DOHH2 (cell line): ENCODE measurements at regions not wholly inside any gene's neighbourhood (a gene's known extent, or its start where the extent isn't known, plus 50 kb on each side); places are given as distances from the start of the nearest gene placed in this dataset.

Source experiments
- H3F3A ChIP-seq: fragments of 200-600 bp; sonication (generic), shearing (Covaris generic); 2 replicates; pipeline ENCODE4 v1.6.0; 2016; ENCODE audit warnings: antibody characterized with exemption, mild to moderate bottlenecking; ENCODE audit not compliant: control insufficient read depth, insufficient read depth
- H3K27ac ChIP-seq: fragments of 200-600 bp; sonication (generic); 2 replicates; pipeline ENCODE4 v1.5.1; 2014; ENCODE audit warnings: low read depth, mild to moderate bottlenecking, low read length, moderate library complexity
- H3K27me3 ChIP-seq: fragments of 200-600 bp; sonication (generic); 2 replicates; pipeline ENCODE4 v1.6.1; 2014; ENCODE audit warnings: mild to moderate bottlenecking, low read length, mixed read lengths; ENCODE audit not compliant: control insufficient read depth
- H3K36me3 ChIP-seq: fragments of 200-600 bp; sonication (generic); 2 replicates; pipeline ENCODE4 v1.6.1; 2014; ENCODE audit warnings: mild to moderate bottlenecking, low read length, moderate library complexity, mixed read lengths; ENCODE audit not compliant: control insufficient read depth
- H3K4me1 ChIP-seq: fragments of 200-600 bp; sonication (generic); 2 replicates; pipeline ENCODE4 v1.6.1; 2014; ENCODE audit warnings: mild to moderate bottlenecking, low read length, mixed read lengths; ENCODE audit not compliant: control insufficient read depth
- H3K4me2 ChIP-seq: fragments of 200-600 bp; sonication (generic); 2 replicates; pipeline ENCODE4 v1.6.0; 2014; ENCODE audit warnings: mild to moderate bottlenecking, low read length, moderate library complexity
- H3K4me3 ChIP-seq: fragments of 200-600 bp; sonication (generic); 2 replicates; pipeline ENCODE4 v1.5.1; 2014; ENCODE audit warnings: mild to moderate bottlenecking, low read length, mixed read lengths
- H3K79me2 ChIP-seq: fragments of 200-600 bp; sonication (generic); 2 replicates; pipeline ENCODE4 v1.6.1; 2014; ENCODE audit warnings: mild to moderate bottlenecking, low read length, mixed read lengths; ENCODE audit not compliant: control insufficient read depth
- H3K9me2 ChIP-seq: fragments of 200-600 bp; sonication (generic); replicated peaks from 2 replicates; pipeline ENCODE4 v1.6.1; 2014; ENCODE audit warnings: mild to moderate bottlenecking, low read length, mixed read lengths; ENCODE audit not compliant: control insufficient read depth
- H3K9me3 ChIP-seq: fragments of 200-600 bp; sonication (generic); 2 replicates; pipeline ENCODE4 v1.6.1; 2014; ENCODE audit warnings: antibody characterized with exemption, low read length, mixed read lengths; ENCODE audit not compliant: control insufficient read depth, insufficient read depth
- H4K20me1 ChIP-seq: fragments of 200-600 bp; sonication (generic); 2 replicates; pipeline ENCODE4 v1.6.0; 2014; ENCODE audit warnings: low read depth, mild to moderate bottlenecking, antibody characterized with exemption, low read length, moderate library complexity; ENCODE audit not compliant: control insufficient read depth, insufficient read depth
- CTCF ChIP-seq: fragments of 200-600 bp; sonication (generic); IDR thresholded peaks from one replicate; pipeline ENCODE4 v1.5.1; 2014; ENCODE audit warnings: antibody characterized with exemption, mild to moderate bottlenecking, low read depth, low read length; ENCODE audit not compliant: poor library complexity, severe bottlenecking
- EZH2phosphoT487 ChIP-seq: fragments of 200-600 bp; sonication (generic); IDR thresholded peaks from 2 replicates; pipeline ENCODE4 v1.6.1; 2017; ENCODE audit warnings: borderline replicate concordance, mild to moderate bottlenecking, antibody characterized with exemption, low read length, moderate library complexity, mixed read lengths

- H3K4me2 ChIP-seq = no peak overlapping the region
Observed at GRCh38 chr10:59007307-59008025, 169.0 kb upstream of the PHYHIPL start.

GRCh38 chr10:59008452-59008851 lies 168.0 kb upstream of the PHYHIPL start:
- no peaks in the 10 kb centered on the region for H3K79me2 ChIP-seq
- no peaks in the 10 kb centered on the region for H4K20me1 ChIP-seq
- H3K4me3 ChIP-seq = no peak overlapping the region
- no peak overlapping the region for H3K27ac ChIP-seq
- H3F3A ChIP-seq = no peaks in the 10 kb centered on the region
- no peaks in the 10 kb centered on the region for H3K9me2 ChIP-seq
- H3K36me3 ChIP-seq = no peaks in the 10 kb centered on the region
- H3K27me3 ChIP-seq = no peaks in the 10 kb centered on the region
- no peak overlapping the region for H3K4me2 ChIP-seq
- TF ChIP-seq CTCF = no peak
- no peak for TF ChIP-seq EZH2phosphoT487
- no peaks in the 10 kb centered on the region for H3K9me3 ChIP-seq
- H3K4me1 ChIP-seq = peaks cover 32% of the 10 kb centered on the region

More at GRCh38 chr10:59007307-59008025, 169.0 kb upstream of the PHYHIPL start:
- no peaks in the 10 kb centered on the region for H3K79me2 ChIP-seq
- no peaks in the 10 kb centered on the region for H4K20me1 ChIP-seq
- H3K4me3 ChIP-seq = no peak overlapping the region
- no peaks in the 10 kb centered on the region for H3K27me3 ChIP-seq
- H3K27ac ChIP-seq = no peak overlapping the region
- no peaks in the 10 kb centered on the region for H3K9me3 ChIP-seq
- no peaks in the 10 kb centered on the region for H3K36me3 ChIP-seq
- no peaks in the 10 kb centered on the region for H3K9me2 ChIP-seq
- peaks cover 35% of the 10 kb centered on the region for H3K4me1 ChIP-seq
- H3F3A ChIP-seq = no peaks in the 10 kb centered on the region
- TF ChIP-seq EZH2phosphoT487 (no peak), CTCF (no peak)

- Histone ChIP-seq H3K79me2 (no peaks in the 10 kb centered on the region), H3F3A (no peaks in the 10 kb centered on the region), H3K27ac (no peak overlapping the region), H3K4me2 (no peak overlapping the region), H3K36me3 (no peaks in the 10 kb centered on the region), H3K27me3 (no peaks in the 10 kb centered on the region), H3K9me2 (no peaks in the 10 kb centered on the region), H3K4me1 (peaks cover 9% of the 10 kb centered on the region; the same call in 1 of the 2 replicates), H4K20me1 (no peaks in the 10 kb centered on the region), H3K9me3 (no peaks in the 10 kb centered on the region), H3K4me3 (no peak overlapping the region)
- no peak for TF ChIP-seq CTCF
- no peak for TF ChIP-seq EZH2phosphoT487
Observed at GRCh38 chr10:59011972-59012632, 164.3 kb upstream of the PHYHIPL start.
